Activated T-cell treated with anti-CD3 and anti-CD28 coated beads, Interleukin-2, amount 50 U/mL, for 24 hours (primary cell): ENCODE measurements at regions not wholly inside any gene's neighbourhood (a gene's known extent, or its start where the extent isn't known, plus 50 kb on each side); places are given as distances from the start of the nearest gene placed in this dataset.
"Not testable (repeated sequence)": the region's sequence is repeated elsewhere in the genome, so short reads cannot be mapped to it uniquely, and the experiment has no call there.

Experiments
- DNase-seq: peaks from one replicate; pipeline ENCODE4 v3.0.0-alpha.2; 2020
- H3K27ac Mint-ChIP-seq: 2 replicates; pipeline ENCODE4 v1.8.0; 2020; ENCODE audit warnings: mild to moderate bottlenecking, mixed read lengths
- H3K27me3 Mint-ChIP-seq: 2 replicates; pipeline ENCODE4 v1.8.0; 2020; ENCODE audit warnings: mixed read lengths
- H3K36me3 Mint-ChIP-seq: 2 replicates; pipeline ENCODE4 v1.8.0; 2020; ENCODE audit warnings: low read depth, mixed read lengths
- H3K4me1 Mint-ChIP-seq: 2 replicates; pipeline ENCODE4 v1.8.0; 2020; ENCODE audit warnings: low read depth, mixed read lengths
- H3K4me3 Mint-ChIP-seq: 2 replicates; pipeline ENCODE4 v1.8.0; 2020; ENCODE audit warnings: mild to moderate bottlenecking, moderate library complexity, mixed read lengths
- H3K9me3 Mint-ChIP-seq: 2 replicates; pipeline ENCODE4 v1.8.0; 2020; ENCODE audit warnings: mixed read lengths

DNA sequence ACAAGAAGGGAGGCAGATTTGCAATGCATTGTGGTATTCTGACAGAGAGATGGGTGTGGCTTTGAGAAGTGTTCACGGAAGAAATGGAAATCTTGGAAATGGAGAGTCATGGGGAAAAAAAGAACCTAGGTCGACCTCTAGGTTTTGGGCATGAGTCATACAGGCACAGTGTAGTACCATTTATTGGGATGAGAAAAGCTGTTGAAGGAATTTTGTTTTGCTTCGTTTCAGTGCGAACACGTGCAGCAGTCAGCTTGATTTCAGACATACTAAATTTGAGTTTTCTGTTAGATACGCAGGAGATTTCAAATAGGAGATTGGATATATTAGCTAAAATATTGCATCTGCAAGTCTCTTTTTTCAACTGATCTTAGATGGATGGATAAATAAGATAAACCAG lies 119.8 kb upstream of the ZNG1F start:
- peaks cover 12% of the 10 kb centered on the region for H3K27me3 Mint-ChIP-seq
- not testable (repeated sequence) for H3K4me3 Mint-ChIP-seq, H3K9me3 Mint-ChIP-seq, DNase-seq, H3K4me1 Mint-ChIP-seq, H3K36me3 Mint-ChIP-seq, H3K27ac Mint-ChIP-seq

DNA sequence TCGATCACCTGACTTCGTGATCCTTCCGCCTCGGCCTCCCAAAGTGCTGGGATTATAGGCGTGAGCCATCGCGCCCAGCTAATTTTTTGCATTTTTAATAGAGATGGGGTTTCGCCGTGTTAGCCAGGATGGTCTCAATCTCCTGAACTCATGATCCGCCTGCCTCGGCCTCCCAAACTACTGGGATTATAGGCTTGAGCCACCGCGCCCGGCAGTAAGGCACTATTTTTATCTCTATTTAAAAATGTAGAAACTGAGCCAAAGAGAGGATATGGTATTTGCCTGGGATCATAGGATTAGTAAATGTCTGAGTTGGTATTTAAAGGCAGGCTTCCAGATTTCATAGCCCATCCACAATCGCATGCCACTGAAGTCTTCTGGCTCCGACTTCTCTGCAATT lies 96.6 kb upstream of the ZNG1F start:
- not testable (repeated sequence) for H3K4me1 Mint-ChIP-seq, DNase-seq, H3K27ac Mint-ChIP-seq, H3K27me3 Mint-ChIP-seq, H3K4me3 Mint-ChIP-seq, H3K36me3 Mint-ChIP-seq, H3K9me3 Mint-ChIP-seq

DNA sequence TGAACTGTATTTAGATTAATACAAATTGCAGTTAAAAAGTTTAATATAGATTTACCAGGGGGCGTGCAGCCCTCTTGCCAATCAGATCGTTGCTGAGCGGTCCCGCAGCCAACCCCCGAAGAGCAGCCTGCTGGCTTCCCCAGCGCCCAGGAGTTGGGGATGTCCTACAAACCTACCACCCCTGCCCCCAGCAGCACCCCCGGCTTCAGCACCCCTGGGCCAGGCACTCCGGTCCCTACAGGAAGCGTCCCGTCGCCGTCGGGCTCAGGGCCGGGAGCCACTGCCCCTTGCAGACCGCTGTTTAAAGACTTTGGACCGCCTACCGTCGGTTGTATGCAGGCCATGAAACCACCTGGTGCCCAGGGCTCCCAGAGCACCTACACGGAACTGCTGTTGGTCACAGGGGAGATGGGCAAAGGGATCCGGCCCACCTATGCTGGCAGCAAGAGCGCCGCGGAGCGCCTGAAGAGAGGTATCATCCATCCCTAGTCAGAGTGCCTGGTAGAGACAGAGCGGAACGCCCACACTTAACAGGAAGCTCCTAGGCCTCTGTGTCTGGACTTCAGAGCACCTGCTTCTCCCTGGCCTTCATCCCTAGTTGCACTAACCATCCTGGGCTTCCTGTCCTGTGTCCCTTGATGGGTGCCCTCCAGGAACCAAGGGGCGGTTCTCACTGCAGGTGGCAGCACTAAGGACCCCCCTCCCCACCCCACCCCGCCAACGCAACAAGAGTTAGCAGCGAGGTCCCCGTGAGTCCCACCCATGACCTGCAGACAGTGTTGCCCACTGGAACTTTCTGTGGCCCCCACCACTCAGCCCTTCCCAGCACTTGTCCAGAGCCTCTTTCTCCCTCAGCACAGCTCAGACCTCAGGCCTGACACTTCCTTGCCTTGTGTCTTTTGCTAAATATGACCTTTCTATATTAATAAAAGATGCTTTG lies 91.5 kb upstream of the ZNG1F start:
- H3K4me1 Mint-ChIP-seq, H3K4me3 Mint-ChIP-seq, DNase-seq, H3K36me3 Mint-ChIP-seq, H3K27me3 Mint-ChIP-seq, H3K9me3 Mint-ChIP-seq, H3K27ac Mint-ChIP-seq: not testable (repeated sequence)

DNA sequence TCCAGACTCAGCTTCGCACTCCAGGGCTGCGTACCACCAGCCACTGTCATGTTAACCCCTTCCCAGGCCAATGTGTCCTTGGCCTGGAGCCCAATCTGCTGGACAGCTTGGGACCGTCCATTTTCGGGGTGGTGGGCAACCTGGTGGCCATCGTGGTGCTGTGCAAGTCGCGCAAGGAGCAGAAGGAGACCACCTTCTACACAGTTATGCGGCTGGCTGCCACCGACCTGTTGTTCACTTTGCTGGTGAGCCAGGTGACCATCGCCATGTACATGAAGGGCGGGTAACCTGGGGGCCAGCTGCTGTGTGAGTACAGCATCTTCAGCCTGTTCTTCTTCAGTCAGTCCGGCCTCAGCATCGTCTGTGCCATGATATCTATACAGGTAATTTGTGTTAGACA lies 90.3 kb upstream of the ZNG1F start:
- not testable (repeated sequence) for H3K4me3 Mint-ChIP-seq, H3K4me1 Mint-ChIP-seq, H3K27me3 Mint-ChIP-seq, H3K9me3 Mint-ChIP-seq, DNase-seq, H3K27ac Mint-ChIP-seq, H3K36me3 Mint-ChIP-seq

DNA sequence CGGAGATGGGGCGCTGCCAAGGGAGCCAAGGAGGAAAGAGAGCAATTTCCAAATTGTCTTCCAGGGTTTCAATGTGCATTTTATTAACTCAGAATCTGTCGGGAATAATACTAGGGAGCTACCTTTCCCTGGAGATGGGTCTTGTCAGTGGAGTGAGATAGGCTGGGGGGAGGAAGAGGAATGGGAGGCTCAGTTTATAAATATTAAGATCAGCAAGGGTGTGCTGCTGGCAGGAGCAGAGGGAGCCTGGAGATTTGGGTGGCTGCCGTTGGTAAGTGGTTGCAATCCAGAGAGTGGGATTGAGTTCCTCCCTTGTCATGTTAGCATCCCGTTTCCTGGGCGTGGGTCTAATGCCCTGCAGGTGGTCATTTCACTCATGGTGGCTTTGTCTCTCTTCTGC lies 89.9 kb upstream of the ZNG1F start:
- not testable (repeated sequence) for H3K27ac Mint-ChIP-seq, H3K4me1 Mint-ChIP-seq, H3K4me3 Mint-ChIP-seq, H3K36me3 Mint-ChIP-seq, H3K27me3 Mint-ChIP-seq, H3K9me3 Mint-ChIP-seq, DNase-seq

DNA sequence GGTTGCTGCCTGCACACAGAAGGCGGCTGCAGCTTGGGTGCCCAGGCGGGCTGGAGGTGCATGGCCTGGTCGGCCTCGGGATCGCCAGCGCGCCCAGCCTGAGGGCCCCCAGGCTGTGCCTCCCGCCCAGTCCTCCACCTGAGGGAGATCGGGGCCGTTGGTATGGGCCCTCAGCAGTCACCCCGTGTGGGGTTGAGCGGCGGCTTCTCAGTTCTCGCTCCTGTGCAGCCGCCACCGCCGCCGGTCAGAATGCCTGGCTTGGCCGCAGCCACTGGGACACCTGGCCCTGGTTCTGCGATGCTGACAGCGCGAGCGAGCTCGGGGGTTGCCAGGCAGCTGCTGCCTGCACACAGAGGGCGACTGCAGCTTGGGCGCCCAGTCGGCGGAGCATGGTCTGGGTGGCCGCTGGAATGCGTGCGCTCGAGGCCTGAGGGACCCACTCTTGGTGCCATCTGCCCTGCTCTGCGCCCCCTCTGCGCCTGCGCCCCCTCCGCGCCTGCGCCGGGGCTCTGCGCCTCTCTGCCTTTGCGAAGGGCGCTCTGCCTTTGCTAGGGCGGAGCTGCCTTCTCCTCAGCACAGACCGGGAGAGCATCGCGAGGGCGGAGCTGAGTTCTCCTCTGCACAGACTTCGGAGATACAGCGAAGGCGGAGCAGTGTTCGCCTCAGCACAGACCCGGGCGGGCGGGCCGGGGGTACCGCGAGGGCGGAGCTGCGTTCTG lies 84.6 kb upstream of the ZNG1F start:
- H3K27ac Mint-ChIP-seq: peak overlapping the region; percentile 44
- H3K27me3 Mint-ChIP-seq: not testable (repeated sequence)

DNA sequence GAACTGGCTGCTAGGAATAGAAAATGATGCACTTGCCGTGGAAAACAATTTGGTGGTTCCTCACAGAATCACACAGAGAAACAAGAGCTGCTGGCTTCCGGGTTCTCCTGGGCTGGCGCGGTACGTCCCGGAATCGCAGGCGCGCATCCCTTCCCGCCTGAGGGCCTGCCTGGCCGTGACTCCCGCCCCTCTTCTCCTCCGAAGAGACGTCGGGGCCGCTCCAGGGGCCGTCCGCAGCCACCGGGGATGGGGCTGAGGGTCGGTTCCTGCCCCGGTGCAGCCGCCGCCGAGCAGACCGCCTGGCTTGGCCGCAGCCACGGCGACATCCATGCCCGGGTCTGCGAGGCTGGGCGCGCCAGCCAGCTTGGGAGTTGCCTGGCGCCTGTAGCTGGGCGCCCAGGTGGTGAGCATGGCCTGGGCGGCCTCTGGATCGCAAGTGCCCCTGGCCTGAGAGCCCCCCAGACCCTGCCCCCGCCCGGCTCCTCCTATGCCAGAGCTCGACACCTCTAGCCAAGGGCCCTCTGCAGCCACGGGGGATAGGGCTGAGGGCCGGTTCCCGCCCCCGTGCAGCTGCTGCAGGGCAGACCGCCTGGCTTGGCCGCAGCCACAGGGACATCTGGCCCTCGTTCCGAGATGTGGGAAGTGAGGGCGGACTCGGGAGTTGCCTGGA lies 83.9 kb upstream of the ZNG1F start:
- not testable (repeated sequence) for H3K27me3 Mint-ChIP-seq, H3K36me3 Mint-ChIP-seq, H3K9me3 Mint-ChIP-seq, H3K27ac Mint-ChIP-seq, H3K4me1 Mint-ChIP-seq
- DNase-seq: peak; percentile 77
- H3K4me3 Mint-ChIP-seq: peak overlapping the region; percentile 39

More for the DNA sequence above, 84.6 kb upstream of the ZNG1F start:
- H3K9me3 Mint-ChIP-seq, H3K4me1 Mint-ChIP-seq, H3K36me3 Mint-ChIP-seq: not testable (repeated sequence)
- H3K4me3 Mint-ChIP-seq: peak overlapping the region; percentile 72
- peak; percentile 86 for DNase-seq

DNA sequence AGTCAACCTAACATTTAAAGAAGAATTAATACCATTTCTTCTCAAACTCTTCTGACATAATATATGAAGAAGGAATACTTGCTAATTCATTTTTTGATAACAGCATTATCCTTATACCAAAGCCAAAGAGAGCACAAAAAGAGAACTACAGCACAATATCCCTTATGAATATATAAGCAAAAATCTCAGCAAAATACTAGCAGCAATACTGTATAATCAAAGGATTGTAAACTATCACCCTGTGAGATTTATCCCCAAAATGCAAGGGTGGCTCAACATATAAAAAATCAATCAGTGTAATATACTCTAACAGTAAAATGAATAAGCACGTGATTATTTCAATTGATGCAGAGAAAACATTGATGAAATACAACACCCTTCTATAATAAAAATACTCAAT lies 81.9 kb upstream of the ZNG1F start:
- DNase-seq, H3K9me3 Mint-ChIP-seq, H3K27ac Mint-ChIP-seq, H3K27me3 Mint-ChIP-seq, H3K4me1 Mint-ChIP-seq, H3K4me3 Mint-ChIP-seq, H3K36me3 Mint-ChIP-seq: not testable (repeated sequence)

DNA sequence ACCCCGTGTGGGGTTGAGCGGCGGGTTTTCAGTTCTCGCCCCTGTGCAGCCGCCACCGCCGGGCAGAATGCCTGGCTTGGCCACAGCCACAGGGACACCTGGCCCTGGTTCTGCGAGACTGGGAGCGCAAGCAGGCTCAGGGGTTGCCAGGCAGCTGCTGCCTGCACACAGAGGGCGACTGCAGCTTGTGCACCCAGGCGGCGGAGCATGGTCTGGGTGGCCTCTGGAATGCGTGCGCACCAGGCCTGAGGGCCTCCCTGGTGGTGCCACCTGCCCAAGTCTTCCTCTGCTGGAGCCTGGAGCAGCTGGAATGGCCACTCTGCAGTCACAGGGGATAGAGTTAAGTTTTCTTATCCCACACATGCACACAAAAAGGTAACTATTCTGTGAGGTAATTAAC lies 80.4 kb upstream of the ZNG1F start:
- not testable (repeated sequence) for DNase-seq, H3K9me3 Mint-ChIP-seq

DNA sequence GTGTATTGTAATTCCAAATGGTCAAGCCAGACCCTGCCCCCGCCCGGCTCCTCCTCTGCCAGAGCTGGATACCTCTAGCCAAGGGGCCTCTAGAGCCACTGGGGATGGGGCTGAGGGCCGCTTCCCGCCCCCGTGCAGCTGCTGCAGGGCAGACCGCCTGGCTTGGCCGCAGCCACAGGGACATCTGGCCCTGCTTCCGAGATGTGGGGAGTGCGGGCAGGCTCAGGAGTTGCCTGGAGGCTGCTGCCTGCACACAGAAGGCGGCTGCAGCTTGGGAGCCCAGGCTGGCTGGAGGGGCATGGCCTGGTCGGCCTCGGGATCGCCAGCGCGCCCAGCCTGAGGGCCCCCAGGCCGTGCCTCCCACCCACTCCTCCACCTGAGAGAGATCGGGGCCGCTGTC lies 79.9 kb upstream of the ZNG1F start:
- not testable (repeated sequence) for DNase-seq, H3K9me3 Mint-ChIP-seq, H3K36me3 Mint-ChIP-seq, H3K27ac Mint-ChIP-seq, H3K4me3 Mint-ChIP-seq, H3K4me1 Mint-ChIP-seq, H3K27me3 Mint-ChIP-seq

More for the DNA sequence above, 80.4 kb upstream of the ZNG1F start:
- H3K27ac Mint-ChIP-seq, H3K4me3 Mint-ChIP-seq, H3K27me3 Mint-ChIP-seq, H3K4me1 Mint-ChIP-seq, H3K36me3 Mint-ChIP-seq: not testable (repeated sequence)

DNA sequence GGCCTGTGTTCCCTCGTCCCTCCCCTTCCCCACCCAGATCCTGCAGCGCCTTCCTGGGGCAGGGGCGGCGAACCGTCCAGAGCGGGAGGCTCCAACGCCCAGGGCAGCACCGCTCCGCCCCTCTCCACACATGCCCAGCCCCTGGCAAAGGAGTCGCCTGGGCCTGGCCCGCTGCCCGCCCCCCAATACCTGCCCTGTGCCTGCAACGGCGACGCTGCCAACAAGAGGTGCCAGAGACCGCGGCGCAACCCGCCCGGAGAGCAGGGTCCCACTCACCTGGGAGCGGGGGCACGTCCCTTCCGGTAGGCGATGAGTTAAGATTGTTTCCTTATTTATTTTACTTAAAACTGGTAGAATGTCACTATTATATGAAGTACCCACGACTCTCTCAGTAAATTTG lies 77.5 kb upstream of the ZNG1F start:
- H3K4me3 Mint-ChIP-seq, H3K4me1 Mint-ChIP-seq, H3K9me3 Mint-ChIP-seq, H3K27me3 Mint-ChIP-seq, H3K27ac Mint-ChIP-seq, DNase-seq, H3K36me3 Mint-ChIP-seq: not testable (repeated sequence)

DNA sequence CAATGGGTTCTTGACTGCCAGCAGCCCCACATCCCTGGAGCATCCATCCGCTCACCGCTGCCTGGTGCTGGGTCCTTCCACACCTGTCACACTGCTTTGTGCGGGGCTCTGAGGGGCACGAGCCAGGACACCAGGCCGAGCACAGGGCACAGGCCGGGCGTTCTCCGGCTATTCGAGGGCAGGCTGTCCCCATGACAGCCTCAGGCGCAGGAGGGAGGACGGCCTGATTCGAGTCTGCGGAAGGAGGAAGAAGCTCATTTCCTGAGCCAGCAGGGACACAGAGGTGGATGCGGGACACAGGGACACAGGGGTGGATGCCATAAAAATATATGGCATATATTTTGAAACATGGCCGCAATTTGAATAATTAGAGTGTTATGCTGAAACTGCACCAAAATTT lies 76.9 kb upstream of the ZNG1F start:
- H3K36me3 Mint-ChIP-seq, H3K27me3 Mint-ChIP-seq, H3K4me3 Mint-ChIP-seq, DNase-seq, H3K4me1 Mint-ChIP-seq, H3K27ac Mint-ChIP-seq, H3K9me3 Mint-ChIP-seq: not testable (repeated sequence)

DNA sequence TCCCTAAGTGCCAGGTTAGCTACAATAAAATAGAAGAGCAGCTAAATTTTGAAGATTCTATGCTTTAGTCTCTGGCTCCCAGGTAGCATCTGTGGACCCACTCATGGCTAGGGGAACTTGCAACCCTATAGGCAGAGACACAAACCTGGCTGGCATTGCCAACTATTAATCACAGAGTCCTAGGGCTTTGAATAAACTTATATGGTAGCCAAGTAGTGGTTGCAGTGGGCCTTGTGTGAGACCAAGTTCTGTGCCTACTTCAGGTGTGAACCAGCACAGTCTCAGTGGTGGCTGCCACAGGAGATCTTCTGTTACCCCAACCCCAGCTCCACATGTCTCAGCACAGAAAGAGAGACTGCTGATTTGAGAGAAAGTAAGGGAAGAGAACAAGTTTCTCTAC lies 62.9 kb upstream of the ZNG1F start:
- not testable (repeated sequence) for H3K36me3 Mint-ChIP-seq, H3K4me3 Mint-ChIP-seq, H3K27ac Mint-ChIP-seq, DNase-seq, H3K27me3 Mint-ChIP-seq, H3K4me1 Mint-ChIP-seq
- H3K9me3 Mint-ChIP-seq: peaks cover 16% of the 10 kb centered on the region

DNA sequence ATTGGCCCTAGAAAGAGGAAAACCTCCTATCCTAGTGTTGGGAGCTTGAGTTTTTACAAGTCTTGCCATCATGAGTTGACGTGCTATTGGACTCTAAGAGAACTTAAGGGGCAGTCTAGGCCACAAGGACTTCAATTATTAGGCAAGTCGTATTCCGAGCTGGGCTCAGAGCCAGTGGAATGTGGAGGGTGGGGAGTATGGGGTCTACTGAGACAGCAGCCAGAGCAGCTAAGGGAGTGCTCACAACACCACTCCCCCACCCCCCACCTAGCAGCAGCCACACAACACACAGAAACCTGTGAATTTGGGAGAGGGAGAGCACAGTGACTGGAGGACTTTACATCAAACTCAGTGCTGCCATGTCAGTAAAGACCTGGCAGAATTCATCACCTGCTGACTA lies 62.0 kb upstream of the ZNG1F start:
- not testable (repeated sequence) for H3K4me3 Mint-ChIP-seq, DNase-seq, H3K27me3 Mint-ChIP-seq, H3K4me1 Mint-ChIP-seq, H3K36me3 Mint-ChIP-seq, H3K27ac Mint-ChIP-seq
- peaks cover 21% of the 10 kb centered on the region for H3K9me3 Mint-ChIP-seq

DNA sequence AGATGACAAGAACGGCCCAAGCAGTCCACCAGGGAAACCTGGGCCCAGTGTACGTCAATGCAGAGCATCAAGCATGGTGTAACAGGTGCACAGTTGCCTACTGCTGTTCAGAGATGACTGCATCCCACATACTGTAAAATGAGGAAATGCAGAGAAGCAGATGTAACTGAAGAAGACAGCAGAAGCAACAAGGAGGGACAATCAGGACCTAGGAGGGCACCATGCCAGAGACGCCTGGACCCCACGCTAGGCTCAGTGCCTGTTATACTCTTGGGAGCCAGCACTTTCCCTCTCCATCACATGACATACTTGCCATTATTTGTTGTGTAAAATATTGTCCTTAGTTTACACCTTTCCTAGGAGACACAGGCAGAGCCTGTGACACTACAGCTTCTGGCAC lies 57.6 kb upstream of the ZNG1F start:
- H3K36me3 Mint-ChIP-seq, DNase-seq, H3K4me3 Mint-ChIP-seq, H3K4me1 Mint-ChIP-seq, H3K27ac Mint-ChIP-seq, H3K27me3 Mint-ChIP-seq: not testable (repeated sequence)
- H3K9me3 Mint-ChIP-seq: peaks cover 26% of the 10 kb centered on the region
